ENCODE measurements at regions not wholly inside any gene's neighbourhood (a gene's known extent, or its start where the extent isn't known, plus 50 kb on each side); places are given as distances from the start of the nearest gene placed in this dataset.

DNA sequence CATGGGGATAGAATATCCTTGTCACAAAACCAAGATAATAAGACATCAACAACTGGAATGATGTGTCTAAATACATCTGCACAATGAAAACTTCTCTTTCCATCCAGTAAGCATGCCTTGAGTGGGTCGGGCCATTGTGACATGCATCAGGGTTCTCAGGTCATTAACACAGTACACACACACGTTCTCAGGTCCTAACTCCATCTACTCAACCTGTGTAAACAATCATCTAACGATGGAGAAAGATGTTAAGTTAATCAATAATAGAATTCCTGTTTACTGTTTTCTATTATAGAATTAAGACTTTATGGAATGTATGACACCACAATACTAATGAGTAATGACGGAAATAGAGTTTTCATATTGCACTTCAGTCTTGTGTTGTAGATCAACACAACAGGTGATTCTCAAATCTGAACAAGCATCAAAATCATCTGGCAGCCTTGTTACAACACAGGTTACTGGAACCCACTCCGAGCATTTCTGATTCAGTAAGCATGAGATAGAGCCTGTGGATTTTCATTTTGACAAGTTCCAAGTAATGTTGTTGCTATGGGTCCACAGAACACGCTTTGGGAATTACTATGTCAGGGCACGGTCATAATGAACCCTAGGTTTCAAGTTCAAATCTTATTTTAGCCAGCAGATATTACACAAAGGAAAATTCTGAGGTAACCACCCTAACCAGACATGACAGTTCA is 315.8 kb upstream of the TEX13C start:
- Mint-ChIP-seq H3K9me3 (peaks cover 5% of the 10 kb centered on the region), H3K4me1 (ENCODE audit: low read depth) (peaks cover 5% of the 10 kb centered on the region), H3K27ac (peak overlapping the region; percentile 45), H3K27me3 (no peaks in the 10 kb centered on the region), H3K36me3 (no peaks in the 10 kb centered on the region), H3K4me3 (no peak overlapping the region)
- ChIA-PET POLR2A (no interaction called here), CTCF (no interaction called here)
- intact Hi-C loops (cut with micrococcal nuclease): loop anchor here (1.0 to 10.0 kb wide), 4 partner anchors 11 to 1042 kb away; partner anchors contain the start of gene STAG2
- peak; percentile 24 for DNase-seq

DNA sequence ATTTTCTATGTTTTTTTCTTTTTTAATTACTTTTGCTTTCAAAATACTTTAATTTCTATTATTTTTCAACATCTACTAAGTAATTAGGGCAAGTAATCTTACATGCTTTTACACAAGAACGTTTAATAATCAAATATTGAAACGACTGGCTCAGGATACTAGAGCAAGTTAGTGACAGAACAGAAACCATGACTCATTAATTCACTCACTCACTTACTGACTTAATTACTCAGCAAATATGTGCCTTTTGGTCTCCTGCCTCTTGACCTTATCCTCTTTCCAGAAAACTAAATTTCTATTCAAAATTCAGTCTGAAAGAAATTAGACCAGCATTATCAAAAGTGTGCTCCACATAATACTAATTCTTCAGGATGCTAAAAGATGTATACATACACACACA is 314.9 kb upstream of the TEX13C start:
- no peak overlapping the region for H3K27ac Mint-ChIP-seq
- intact Hi-C loops (cut with micrococcal nuclease): loop anchor here (1.0 to 10.0 kb wide), 4 partner anchors 11 to 1042 kb away; partner anchors contain the start of gene STAG2
- H3K4me3 Mint-ChIP-seq: no peak overlapping the region
- peaks cover 5% of the 10 kb centered on the region for H3K4me1 Mint-ChIP-seq (ENCODE audit: low read depth)
- CTCF ChIA-PET: no interaction called here
- no peaks in the 10 kb centered on the region for H3K27me3 Mint-ChIP-seq
- H3K36me3 Mint-ChIP-seq: no peaks in the 10 kb centered on the region
- DNase-seq: no peak
- POLR2A ChIA-PET: no interaction called here
- peaks cover 5% of the 10 kb centered on the region for H3K9me3 Mint-ChIP-seq

DNA sequence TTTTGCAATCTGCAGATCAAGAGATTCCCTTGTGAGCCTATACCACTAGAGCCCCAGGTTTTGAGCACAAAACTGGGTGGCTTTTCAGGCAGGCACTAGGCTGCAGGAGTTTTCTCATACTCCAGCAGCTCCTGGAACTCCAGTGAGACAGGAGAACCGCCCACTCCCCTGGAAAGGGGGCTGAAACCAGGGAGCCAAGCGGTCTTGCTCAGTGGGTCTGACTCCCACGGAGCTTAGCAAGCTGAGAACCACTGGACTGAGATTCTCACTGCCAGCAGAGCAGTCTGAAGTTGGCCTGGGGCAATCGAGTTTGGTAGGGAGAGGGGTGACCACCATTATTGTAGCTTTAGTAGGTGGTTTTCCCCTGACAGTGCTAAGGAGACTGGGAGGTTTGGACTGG is 313.8 kb upstream of the TEX13C start:
- POLR2A ChIA-PET: no interaction called here
- Mint-ChIP-seq H3K4me3 (no peak overlapping the region), H3K27ac (no peak overlapping the region), H3K36me3 (no peaks in the 10 kb centered on the region), H3K9me3 (peaks cover 5% of the 10 kb centered on the region), H3K27me3 (no peaks in the 10 kb centered on the region), H3K4me1 (ENCODE audit: low read depth) (peaks cover 5% of the 10 kb centered on the region)
- DNase-seq: no peak
- CTCF ChIA-PET: no interaction called here
- intact Hi-C loops (cut with micrococcal nuclease): loop anchor here (10.0 kb wide), 2 partner anchors 601 to 791 kb away; no protein-coding TSS in a partner anchor

GRCh38 chrX:125006704-125007103 is 313.0 kb upstream of the TEX13C start:
- intact Hi-C loops (cut with micrococcal nuclease): loop anchor here (10.0 kb wide), 2 partner anchors 602 to 792 kb away; no protein-coding TSS in a partner anchor
- ChIA-PET CTCF (interaction anchor here (0.7 kb wide), 1 partner anchor 197 kb away, joined by 3 read pairs; no protein-coding TSS in a partner anchor), POLR2A (no interaction called here)
- H3K4me1 Mint-ChIP-seq (ENCODE audit: low read depth): peaks cover 5% of the 10 kb centered on the region
- no peak for DNase-seq
- H3K27me3 Mint-ChIP-seq: no peaks in the 10 kb centered on the region
- no peaks in the 10 kb centered on the region for H3K36me3 Mint-ChIP-seq
- peaks cover 5% of the 10 kb centered on the region for H3K9me3 Mint-ChIP-seq
- H3K4me3 Mint-ChIP-seq: no peak overlapping the region
- H3K27ac Mint-ChIP-seq: no peak overlapping the region

DNA sequence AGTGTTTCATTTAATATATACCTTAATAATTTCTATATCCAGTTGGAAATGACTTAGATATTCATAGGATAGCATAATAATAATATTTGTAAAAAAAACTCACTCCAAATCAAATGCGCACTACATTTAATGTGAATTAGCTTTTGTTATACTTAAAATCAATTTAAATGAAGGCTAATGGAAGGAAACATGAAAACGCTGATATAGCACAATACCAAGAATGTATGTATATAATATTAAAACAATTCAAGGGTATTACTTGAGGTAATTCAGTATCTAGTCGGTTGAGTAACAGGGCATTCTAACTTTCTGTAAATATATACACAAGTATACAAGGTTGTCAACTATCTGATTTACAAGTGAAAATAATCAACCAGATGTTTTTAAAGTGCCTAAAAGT is 307.1 kb upstream of the TEX13C start:
- CTCF ChIA-PET: no interaction called here
- Mint-ChIP-seq H3K9me3 (no peaks in the 10 kb centered on the region), H3K4me3 (no peak overlapping the region), H3K36me3 (no peaks in the 10 kb centered on the region), H3K27ac (no peak overlapping the region), H3K4me1 (ENCODE audit: low read depth) (no peaks in the 10 kb centered on the region), H3K27me3 (no peaks in the 10 kb centered on the region)
- no peak for DNase-seq
- POLR2A ChIA-PET: no interaction called here
- intact Hi-C loops (cut with micrococcal nuclease): no loop called here

GRCh38 chrX:125029131-125029530 is 290.5 kb upstream of the TEX13C start:
- intact Hi-C loops (cut with micrococcal nuclease): no loop called here
- Mint-ChIP-seq H3K4me3 (no peak overlapping the region), H3K36me3 (no peaks in the 10 kb centered on the region), H3K4me1 (ENCODE audit: low read depth) (peaks cover 4% of the 10 kb centered on the region), H3K27ac (no peak overlapping the region), H3K27me3 (no peaks in the 10 kb centered on the region), H3K9me3 (no peaks in the 10 kb centered on the region)
- CTCF ChIA-PET: no interaction called here
- POLR2A ChIA-PET: no interaction called here
- DNase-seq: no peak
